ENCODE measurements at regions not wholly inside any gene's neighbourhood (a gene's known extent, or its start where the extent isn't known, plus 50 kb on each side); places are given as distances from the start of the nearest gene placed in this dataset.
A peak's percentile ranks its signal among the peaks of the same experiment; 100 is the strongest.
"Not testable (repeated sequence)": the region's sequence is repeated elsewhere in the genome, so short reads cannot be mapped to it uniquely, and the experiment has no call there.

DNA sequence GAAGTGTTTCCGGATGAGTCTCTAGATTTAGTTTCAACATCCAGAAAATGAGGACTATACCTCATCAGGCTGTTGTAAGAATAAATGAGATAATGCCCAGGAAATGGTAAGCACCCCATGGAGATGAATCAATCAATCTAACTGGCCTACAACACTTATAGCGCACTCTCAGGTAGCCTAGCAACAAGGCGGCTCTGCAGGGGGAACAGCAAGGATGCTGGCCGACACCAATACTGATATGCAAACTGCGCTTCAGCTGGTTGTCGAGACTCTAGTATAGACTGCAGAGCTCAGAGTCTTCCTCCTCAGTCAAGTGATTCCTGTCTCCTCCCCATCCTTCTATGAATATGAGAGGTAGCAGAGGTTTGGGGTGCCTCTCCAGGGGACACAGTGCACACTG is 218.8 kb upstream of the WWC1 start:
- DNase-seq (ENCODE audit: low read depth) = no peak

DNA sequence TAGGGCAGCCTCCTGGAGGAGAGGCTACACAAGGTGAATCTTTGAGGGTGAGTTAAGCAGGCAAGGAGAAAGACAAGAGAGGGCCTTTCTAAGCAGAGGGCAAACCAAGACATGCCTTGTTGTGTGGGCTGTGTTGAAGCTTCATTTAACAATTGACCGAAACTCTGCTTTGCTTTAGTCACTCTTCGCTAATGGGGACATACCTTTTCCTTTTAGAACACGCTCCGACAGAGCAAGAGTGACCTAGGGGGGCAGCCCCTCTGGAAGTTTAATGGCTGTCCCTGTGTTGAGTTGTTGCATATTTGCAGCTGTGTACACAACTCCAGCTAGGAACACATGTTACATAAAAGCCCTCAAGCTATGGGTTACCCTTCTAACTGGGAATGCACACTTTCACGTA is 218.1 kb upstream of the WWC1 start:
- DNase-seq (ENCODE audit: low read depth) = no peak

DNA sequence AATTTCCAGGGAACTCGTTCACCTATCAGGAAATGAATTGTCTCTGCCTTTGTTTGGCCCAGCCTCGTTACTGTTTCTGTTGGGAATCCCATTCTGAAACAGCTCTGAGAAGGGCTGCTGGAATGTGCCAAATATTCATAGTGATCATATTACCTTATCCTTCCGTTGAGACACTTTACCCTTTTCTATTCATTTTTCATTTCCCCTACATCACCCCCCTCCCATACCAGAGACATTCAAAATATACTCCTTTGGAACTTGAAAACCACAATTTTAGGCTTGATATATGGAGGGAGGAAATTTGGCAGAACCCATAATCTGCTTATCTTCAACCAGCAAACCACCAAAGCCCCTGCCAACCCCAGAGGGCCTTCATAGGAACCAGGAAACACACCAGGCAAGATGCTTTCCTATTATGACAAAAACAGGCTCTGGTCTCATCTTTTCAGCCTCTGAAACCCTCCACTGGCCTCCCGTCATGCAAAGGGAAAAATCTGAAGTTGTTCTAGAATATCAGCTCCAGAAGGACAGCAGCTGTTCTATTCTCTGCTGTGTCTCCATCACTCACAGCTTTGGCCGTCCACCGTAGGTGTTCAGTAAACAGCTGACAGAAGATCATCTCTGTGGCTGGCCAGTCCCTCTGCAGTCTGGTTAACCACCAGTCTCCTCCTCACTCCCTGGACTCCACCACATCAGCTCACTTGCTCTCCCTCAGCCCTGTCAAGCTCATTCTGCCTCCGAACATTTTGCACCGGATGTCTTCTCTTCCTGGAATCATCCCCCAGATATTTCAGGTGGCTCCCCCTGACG is 217.2 kb upstream of the WWC1 start:
- peak; percentile 61 for DNase-seq (ENCODE audit: low read depth)

DNA sequence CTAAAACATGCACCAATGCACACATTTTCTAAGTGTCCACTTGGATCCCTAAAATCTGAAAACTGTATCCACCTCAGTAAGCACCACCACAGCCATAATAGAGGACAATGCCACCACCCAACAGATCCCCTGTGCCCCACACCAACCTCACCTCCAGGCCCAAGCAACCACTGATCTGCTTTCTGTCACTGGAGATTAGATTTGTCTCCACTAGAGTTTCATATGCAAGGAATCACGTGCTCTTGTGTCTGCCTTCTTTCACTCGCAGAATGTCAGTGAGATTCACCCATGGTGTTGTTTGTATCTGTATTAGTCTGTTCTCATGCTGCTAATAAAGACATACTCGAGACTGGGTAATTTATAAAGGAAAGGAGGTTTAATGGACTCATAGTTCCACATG is 216.1 kb upstream of the WWC1 start:
- DNase-seq (ENCODE audit: low read depth) = no peak

DNA sequence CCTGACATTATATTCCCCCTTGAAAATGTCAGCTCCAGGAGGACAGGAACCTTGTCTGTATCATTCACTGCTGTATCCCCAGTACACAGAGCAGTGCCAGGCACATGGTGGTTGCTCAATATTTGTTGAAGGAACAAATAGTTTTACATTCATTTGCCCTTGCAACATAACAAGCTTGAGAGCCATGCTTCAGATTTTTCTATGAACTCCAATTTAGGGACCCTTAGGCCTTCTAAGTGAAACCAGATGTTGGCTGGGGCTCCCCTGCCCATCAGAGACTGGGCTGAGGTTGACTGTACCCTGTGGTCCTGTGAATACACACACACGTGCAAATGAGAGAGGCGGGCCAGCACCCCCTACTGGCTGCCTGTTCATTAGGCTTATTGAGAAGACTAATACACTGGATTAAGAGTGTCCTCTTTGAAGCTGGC is 214.9 kb upstream of the WWC1 start:
- peak; percentile 35 for DNase-seq (ENCODE audit: low read depth)

DNA sequence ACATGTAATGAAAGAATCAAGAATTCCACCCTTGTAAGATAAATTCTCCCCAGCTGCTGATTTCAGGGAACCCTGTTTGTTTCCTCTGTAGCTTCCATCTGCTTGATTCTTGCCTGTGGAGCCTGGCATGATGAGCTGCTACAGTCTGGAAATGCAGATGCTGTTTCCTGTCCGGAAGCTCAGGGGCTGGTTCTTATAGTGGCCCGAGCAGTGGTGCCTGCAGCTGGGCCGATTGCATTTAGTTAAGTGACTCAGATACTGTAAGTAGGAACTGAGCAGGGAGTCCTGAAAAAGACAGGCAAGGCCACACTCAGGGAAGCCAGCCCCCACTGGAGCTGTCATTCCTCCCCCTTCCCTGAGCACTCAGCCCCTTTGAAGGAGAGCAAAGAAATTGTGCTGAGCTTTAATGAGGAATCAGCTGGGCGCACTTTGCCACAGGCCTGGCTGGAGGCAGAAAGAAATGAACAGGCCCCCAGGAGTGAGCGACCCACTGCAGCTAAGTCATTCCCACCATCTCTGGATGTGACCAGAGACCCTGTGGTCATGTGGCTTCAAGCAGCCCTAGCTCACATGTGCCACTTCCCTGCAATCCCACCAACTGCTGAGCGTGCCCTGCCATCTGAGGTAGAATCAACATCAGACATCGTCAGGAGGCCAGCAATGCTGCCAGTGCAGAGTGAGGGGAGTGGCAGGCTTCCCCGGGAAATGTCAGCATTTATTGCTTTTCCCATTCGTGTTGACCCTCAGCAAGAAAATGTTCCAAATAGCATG is 206.0 kb upstream of the WWC1 start:
- peak; percentile 66 for DNase-seq (ENCODE audit: low read depth)

DNA sequence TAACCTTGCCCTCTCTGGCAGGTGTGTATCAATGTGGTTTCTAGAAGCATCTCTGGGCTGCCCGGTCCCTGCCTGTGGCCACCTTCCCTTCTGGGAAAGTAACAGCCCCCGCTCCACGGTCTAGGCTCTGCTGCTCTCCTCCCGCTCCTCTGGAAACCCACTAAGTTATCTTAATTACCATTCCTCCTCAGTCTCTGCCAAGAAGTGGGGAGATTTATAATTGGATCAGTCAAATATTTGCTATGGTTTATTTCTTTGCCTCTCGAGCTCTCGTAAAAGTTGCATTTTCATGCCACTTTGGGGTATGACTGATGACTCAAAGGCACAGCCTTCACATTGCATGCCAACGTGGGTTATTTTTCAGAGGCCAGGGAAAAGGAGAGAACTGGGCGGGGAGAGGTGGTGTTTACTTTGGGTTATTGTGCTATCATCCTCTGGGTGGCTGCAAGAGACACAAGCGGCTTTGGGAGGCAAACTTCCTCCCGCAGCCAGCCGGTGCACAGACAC is 205.3 kb upstream of the WWC1 start:
- peak; percentile 91 for DNase-seq (ENCODE audit: low read depth)

DNA sequence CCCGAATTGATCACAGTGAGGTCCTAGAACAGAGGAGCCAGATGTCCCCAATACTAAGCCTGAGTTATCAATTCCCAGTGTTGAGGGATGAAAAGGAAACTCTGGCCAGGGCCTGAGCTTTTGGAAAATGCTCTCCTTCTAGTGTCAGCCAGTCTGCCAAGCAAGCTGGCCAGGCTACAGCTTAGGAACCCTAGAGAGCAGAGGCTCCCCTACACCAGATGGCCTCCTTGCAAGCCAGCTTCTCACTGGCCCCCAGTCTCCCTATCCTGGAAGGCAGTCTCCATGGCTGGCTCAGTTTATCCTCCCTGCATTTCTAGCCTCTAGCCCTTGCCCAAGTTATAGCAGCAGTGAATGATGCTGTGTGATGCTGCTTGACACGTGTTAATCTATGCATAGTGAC is 204.7 kb upstream of the WWC1 start:
- DNase-seq (ENCODE audit: low read depth) = no peak

DNA sequence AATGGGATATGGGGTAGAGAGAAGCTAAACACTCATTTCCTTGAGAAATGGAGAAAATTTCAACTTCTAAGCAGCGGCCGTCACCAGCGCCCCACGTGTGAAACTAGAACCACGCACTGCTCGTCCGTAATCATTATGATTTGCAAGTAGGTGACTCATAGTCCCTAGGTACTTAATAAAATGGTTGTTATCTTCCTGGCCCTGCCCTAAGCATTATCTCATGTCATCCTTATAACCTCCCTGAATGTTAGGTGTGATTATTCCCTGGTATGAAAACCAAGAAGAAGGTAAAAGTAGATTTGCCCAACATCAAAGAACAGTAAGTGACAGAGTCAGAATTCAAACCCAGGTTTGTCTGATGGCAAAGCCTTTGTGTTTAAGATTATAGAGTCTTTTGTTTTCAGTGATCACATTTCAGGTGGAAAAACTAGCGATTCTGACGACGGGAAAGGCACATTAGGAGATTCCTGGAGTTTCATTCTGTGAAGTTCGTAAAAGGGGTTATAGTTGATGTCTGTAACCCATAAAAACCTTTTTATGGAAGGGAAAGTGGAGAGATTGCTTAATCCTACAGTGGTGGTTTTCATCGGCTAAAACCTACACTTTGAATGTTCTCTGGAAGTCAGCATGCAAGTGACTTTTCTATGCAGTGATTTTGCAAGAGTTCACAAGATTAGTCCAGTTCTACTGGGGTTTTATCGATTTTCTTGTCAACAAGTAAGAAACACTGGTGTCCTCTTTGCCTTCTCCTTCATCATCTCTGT is 202.9 kb upstream of the WWC1 start:
- DNase-seq (ENCODE audit: low read depth) = no peak

DNA sequence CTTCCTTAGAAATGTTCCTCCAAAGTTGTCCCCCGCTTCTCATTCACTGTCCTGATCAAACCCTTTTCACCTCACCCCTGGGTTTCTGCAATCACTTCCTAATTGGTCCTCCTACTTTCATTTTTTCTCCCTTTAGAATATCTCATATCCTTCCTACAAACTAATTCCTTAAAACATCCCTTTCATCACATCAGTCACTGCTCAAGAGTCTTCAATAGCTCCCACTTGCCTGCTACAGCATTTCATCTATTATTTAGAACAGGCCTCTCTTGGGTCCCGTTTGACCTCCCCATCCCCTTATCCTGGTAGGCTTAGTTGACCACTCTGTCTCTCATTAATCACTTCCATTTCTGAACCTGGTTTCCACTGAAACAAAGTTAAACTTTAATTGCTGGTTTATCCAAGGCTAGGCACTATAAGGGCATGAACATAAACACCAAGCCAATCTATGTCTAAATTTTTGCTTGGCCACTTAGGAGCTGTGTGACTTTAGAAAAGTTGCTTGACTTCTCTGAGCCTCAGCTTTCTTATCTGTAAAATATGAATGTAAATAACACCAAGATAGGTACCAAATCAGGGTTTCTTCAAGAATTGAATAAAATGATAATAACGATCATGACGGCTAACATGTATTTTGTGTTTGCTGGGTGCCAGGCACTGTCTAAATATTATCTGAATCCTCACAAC is 202.1 kb upstream of the WWC1 start:
- no peak for DNase-seq (ENCODE audit: low read depth)

DNA sequence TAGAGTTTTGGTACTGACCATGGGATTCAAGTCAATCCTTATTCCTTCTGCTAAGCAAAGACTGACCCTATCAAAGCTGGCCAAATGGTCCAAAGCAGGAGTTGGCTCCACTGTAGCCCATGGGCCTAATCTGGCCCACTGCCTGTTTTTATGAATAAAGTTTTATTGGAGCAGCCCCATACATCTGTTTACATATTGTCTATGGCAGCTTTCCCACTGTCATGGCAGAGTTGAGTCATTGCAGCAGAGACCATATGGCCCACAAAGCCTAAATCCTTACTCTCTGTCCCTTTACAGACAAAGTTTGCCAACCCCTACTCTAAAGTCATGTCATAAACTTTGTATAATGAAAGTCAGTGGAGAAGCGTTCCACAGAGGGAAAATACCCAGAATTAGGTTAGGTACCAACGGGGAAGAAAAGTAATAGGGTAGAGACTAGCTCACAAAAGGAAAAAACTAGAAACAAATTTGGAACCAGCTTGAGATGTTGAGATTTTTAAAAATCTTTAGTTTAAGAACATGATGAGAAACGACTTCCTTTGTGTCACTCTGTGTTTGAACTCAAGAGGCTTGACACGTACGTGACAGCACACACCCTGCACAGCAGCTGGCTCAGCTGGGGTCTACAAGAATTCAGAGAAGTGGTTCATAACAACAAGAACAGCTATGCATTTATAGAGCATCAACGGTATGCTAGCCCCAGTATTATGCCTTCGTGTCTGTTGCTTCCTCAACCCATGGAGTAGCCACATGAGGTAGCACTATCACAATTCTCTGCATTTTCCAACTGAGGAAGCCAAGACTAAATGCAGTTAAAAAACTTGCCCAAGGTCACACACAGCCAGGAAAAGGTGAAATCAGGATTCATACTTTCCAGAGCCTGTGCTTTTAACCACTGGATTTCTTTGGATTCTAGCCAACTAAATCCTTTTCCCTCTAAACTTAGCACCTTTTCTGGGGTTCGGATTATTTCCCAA is 198.9 kb upstream of the WWC1 start:
- DNase-seq (ENCODE audit: low read depth) = peak; percentile 35

DNA sequence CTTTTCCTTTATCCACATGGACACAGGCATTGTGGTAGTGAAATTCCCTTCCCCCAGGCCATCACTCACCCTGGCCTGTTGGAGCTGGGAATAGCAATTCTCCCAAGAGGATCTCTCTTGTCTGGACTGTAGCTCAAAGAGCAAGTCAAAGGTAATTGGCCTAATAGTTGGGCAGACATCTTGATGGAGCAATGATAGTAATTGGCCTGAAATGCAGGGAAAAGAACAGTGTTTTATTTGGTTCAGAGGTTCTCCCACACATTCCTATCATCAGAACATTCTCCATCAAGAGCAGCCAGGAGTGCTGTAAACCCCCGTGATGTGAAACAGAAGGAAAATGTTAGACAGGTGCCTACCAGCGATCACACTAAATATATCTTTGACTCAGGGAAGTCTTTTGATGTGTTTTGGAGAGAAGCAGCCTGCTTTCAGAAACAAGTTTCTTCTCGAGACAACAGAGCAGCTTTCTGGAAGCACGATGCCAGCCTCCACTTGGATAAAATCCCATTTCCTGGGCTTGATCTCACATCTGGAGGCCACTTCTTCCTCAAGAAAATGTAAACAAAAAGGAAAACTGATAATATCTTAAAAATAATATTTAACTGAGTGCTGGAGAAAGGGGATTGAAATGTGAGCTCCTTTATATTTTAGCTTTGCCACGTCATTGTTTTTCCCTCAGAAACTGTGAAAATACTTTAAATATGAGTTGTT is 198.1 kb upstream of the WWC1 start:
- no peak for DNase-seq (ENCODE audit: low read depth)

DNA sequence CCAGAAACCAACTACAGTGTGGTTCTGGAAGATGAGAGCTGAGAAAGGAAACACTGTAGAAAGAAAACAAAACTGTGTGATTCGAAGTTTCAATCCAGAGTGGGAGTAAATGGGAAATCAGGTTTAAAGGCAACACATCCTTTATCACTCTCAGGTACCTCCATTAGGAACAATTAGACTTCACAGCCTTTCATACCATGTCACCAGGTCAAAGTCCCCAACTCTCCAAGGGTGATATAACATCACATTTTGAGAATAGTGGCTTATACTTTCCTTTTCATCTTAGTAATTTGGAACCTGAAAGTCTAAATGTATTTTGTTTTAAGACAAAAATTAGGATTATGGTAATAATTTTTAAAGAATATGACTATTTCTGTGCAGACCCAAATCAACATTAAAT is 194.9 kb upstream of the WWC1 start:
- no peak for DNase-seq (ENCODE audit: low read depth)

DNA sequence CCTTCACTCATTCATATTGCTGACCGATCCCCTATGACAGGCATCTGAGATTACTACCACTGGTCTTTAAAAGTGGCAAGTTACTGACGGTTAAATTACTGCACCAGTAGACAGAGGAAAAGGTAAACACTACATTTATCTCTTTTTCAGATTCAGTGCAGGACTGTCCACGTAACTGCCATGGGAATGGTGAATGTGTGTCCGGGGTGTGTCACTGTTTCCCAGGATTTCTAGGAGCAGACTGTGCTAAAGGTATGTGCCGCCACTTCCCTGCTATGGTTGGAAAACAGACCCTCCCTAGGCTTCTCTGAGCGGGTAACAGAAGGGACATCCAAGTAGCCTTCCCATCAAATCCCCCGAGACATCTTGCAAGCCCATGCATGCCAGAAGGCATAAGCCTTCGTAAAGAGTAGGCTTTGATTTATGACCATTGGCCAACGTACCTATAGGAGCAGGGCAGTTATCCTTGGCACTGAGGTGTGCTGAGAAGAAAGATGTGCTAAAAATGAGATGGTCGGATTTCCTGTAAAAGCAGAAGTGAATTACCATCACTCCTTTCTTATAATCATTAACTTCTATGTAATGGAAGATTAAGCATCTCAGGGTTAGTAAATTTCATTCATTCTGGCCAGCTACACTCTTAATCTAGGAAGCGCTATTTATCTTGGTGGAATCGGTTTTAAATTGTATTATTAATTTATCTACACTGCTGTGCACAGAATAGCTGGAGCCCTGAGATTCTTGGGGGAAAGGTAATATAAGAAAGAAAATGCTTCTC is 193.4 kb upstream of the WWC1 start:
- DNase-seq (ENCODE audit: low read depth) = no peak

DNA sequence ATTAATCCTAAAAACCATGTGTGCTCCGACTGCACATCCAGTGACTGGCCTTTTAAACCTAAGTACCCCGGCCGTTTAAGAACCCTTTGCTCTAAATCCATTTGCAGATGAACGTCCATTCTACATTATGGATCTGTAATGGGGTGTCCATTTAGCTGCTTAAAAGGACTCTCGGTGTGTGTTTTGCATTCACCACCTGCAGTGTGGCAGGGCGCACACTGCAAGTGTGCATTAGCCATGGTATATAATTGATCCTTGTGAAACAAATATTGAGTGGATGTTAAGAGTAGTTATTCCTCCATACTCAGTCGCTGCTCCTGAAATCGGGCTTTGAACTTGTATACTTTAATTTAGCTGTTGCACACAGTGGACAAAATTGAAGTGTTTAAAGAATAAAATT is 190.1 kb upstream of the WWC1 start:
- no peak for DNase-seq (ENCODE audit: low read depth)

DNA sequence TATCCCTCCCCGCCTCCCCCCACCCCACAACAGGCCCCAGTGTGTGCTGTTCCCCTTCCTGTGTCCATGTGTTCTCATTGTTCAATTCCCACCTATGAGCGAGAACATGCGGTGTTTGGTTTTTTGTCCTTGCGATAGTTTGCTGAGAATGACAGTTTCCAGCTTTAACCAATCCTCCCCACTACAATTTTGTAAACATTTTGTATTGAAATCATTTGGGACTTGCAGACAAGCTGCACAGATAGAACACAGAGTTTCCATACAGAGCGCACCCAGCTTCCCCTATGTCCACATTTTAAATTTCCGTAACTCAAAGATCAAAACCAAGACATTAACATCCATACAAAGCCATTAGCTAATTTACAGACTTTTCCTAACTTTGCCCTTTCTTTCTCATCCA is 188.4 kb upstream of the WWC1 start:
- not testable (repeated sequence) for DNase-seq (ENCODE audit: low read depth)

DNA sequence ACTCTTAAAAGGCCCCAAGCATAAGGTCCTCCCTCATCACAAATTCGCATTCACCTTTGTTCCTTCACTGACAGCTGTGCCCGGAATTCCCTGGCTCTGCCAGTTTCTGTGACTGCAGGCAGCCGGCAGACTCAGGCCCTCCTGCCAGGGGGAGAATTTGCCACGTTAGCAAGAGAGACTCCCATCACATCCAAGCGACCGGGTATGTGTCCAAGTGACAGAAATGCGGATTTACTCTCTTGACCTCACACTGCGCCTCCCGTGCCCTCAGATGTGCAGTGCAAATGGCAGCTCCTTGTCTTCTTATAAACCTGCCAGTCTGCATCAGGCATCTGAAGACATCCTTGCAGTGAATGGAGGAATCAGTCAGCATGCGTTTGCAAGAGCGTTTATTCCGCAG is 187.1 kb upstream of the WWC1 start:
- no peak for DNase-seq (ENCODE audit: low read depth)

DNA sequence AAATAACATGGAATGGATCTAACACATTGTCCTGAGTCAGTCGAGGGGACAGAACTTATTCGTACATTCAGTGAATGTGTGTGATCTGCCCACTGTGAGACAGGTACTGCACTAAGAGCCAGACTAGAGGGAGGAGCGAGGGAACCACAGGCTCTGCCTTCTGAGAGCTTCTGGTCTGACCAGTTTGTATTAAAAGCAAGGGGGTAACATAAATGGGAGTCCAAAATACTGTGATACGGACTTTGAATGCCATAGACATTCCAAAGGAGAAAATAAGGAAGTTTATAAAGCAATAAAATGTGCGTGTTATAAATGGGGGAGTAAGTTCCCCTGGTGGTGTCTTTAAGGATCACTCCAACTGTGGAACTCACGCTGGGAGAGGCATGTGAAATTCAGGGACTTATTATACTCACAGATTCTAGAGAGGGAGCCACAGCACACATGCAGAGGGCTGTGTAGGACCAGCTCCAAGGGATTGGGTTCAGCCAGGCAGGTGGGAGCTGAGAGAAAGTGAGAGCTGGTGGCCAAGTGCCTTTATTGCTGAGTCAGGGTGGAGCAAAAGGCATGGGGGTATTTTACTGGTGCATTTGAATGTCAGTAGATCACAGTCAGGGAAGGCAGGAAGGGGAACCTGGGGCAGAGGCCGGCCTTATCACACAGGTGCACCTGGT is 186.5 kb upstream of the WWC1 start:
- DNase-seq (ENCODE audit: low read depth) = no peak
